ENCODE measurements at regions not wholly inside any gene's neighbourhood (a gene's known extent, or its start where the extent isn't known, plus 50 kb on each side); places are given as distances from the start of the nearest gene placed in this dataset.

DNA sequence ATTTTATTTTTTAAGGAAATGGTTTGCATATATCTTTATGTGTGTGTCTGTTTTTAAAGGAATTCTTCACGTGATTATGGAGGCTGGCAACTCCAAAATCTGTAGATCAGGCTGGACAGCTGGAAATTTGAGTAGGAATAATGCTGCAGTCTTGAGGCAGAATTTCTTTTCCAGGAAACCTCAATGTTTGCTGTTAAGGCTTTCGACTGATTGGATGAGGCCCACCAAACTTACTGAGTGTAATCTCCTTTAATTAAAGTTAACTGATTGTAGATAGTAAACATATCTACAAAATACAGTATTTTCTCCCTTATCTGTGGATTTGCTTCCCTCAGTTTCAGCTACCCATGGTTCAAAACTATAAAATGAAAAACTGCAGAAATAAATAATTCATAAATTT is 883.1 kb downstream of the TTLL7 start:
- Histone ChIP-seq H2AFZ (replicated peaks; ENCODE audit: low read length, poor library complexity) (no peak overlapping the region), H3K27me3 (ENCODE audit: control insufficient read depth, insufficient read depth, low read length) (no peaks in the 10 kb centered on the region), H3K9me3 (ENCODE audit: control insufficient read depth, insufficient read depth, low read length) (no peaks in the 10 kb centered on the region), H3K4me1 (ENCODE audit: control insufficient read depth, insufficient read depth, low read length) (no peaks in the 10 kb centered on the region), H2BK120ac (ENCODE audit: low read depth, low read length) (no peak overlapping the region), H4K8ac (ENCODE audit: low read depth in 2 of 2, low read length in 2 of 2) (no peak overlapping the region), H3K27ac (ENCODE audit: insufficient read depth, low read length) (no peak overlapping the region), H4K5ac (ENCODE audit: low read depth, low read length) (no peak overlapping the region), H2BK20ac (ENCODE audit: low read depth, low read length) (no peak overlapping the region), H2AK9ac (replicated peaks; ENCODE audit: low read depth, low read length, poor library complexity) (no peak overlapping the region), H3K4ac (ENCODE audit: low read depth, low read length) (no peak overlapping the region), H3K36me3 (ENCODE audit: control insufficient read depth, insufficient read depth, low read length) (no peaks in the 10 kb centered on the region), H3K79me1 (ENCODE audit: low read depth in 1 of 2, low read length in 2 of 2) (no peaks in the 10 kb centered on the region), H3K9me1 (ENCODE audit: insufficient read depth, low read length) (no peaks in the 10 kb centered on the region), H2AK5ac (ENCODE audit: low read depth, low read length) (no peak overlapping the region), H3K56ac (ENCODE audit: extremely low read depth, insufficient read depth, low read length) (no peak overlapping the region), H3K4me3 (ENCODE audit: insufficient read depth, low read depth, low read length) (no peak overlapping the region), H3K18ac (ENCODE audit: low read depth, low read length) (no peak overlapping the region), H2BK15ac (ENCODE audit: low read depth, low read length) (no peak overlapping the region), H4K91ac (ENCODE audit: insufficient read depth, low read depth, low read length) (no peak overlapping the region), H3K14ac (replicated peaks; ENCODE audit: low read depth, low read length) (no peak overlapping the region), H2BK5ac (ENCODE audit: low read depth, low read length, poor library complexity, severe bottlenecking) (no peak overlapping the region), H3K9ac (ENCODE audit: low read depth, low read length) (no peak overlapping the region), H3K23ac (ENCODE audit: low read depth, low read length) (no peak overlapping the region), H4K20me1 (ENCODE audit: insufficient read depth, low read length) (no peaks in the 10 kb centered on the region), H3K4me2 (ENCODE audit: low read depth, low read length) (no peak overlapping the region)
- ChIA-PET CTCF (no interaction called here), POLR2A (ENCODE audit: unreplicated experiment) (no interaction called here)
- intact Hi-C loops (cut with micrococcal nuclease) (no loop called here), in situ Hi-C loops (cut with MboI; ENCODE audit: low sequenced_read_pairs) (no loop called here), dilution Hi-C loops (cut with HindIII; ENCODE audit: low sequenced_read_pairs, unreplicated experiment) (no loop called here)
- ATAC-seq (ENCODE audit: low read depth) (no peak), DNase-seq (no peak)
- no TSS peak for BruUV-seq (replicated peaks)
- TF ChIP-seq CTCF (conservative IDR thresholded peaks at IDR 0.05; ENCODE audit: low read depth, low read length): no peak
- no peak for TF ChIP-seq CHD1 (IDR thresholded peaks at IDR 0.05; ENCODE audit: low read depth, low read length)
- no peak for TF ChIP-seq BHLHE40 (IDR thresholded peaks at IDR 0.05; ENCODE audit: low read depth, low read length)
- TF ChIP-seq POLR2A (IDR thresholded peaks at IDR 0.05; ENCODE audit: low read depth, low read length): no peak
- TF ChIP-seq CEBPB (IDR thresholded peaks at IDR 0.05; ENCODE audit: low read depth, low read length): no peak
- no peak for TF ChIP-seq RFX5 (IDR thresholded peaks at IDR 0.05; ENCODE audit: low read depth, low read length)
- TF ChIP-seq NFE2L2 (IDR thresholded peaks at IDR 0.05; ENCODE audit: low read depth, low read length): no peak
- no peak for TF ChIP-seq MAFK (IDR thresholded peaks at IDR 0.05; ENCODE audit: low read depth, low read length)
- TF ChIP-seq RAD21 (IDR thresholded peaks at IDR 0.05; ENCODE audit: low read length): no peak
- TF ChIP-seq SMC3 (IDR thresholded peaks at IDR 0.05; ENCODE audit: low read depth, low read length): no peak
- no peak for TF ChIP-seq MXI1 (IDR thresholded peaks at IDR 0.05; ENCODE audit: borderline replicate concordance, low read depth, low read length)
- no peak for TF ChIP-seq FOS (IDR thresholded peaks at IDR 0.05; ENCODE audit: low read depth, low read length)
- no peak for TF ChIP-seq ELK1 (IDR thresholded peaks at IDR 0.05; ENCODE audit: borderline replicate concordance, low read depth, low read length)
- TF ChIP-seq MAZ (IDR thresholded peaks at IDR 0.05; ENCODE audit: borderline replicate concordance, low read depth, low read length): no peak
- TF ChIP-seq, protein P1, sequence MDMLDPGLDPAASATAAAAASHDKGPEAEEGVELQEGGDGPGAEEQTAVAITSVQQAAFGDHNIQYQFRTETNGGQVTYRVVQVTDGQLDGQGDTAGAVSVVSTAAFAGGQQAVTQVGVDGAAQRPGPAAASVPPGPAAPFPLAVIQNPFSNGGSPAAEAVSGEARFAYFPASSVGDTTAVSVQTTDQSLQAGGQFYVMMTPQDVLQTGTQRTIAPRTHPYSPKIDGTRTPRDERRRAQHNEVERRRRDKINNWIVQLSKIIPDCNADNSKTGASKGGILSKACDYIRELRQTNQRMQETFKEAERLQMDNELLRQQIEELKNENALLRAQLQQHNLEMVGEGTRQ (IDR thresholded peaks at IDR 0.05; ENCODE audit: low read depth, low read length): no peak
- WGBS, 2 experiments (ENCODE audit: extremely low coverage in 2 of 2, insufficient read length in 1 of 2): no CpG with 5 or more reads among the region's 2 CpGs
